ENCODE measurements at regions not wholly inside any gene's neighbourhood (a gene's known extent, or its start where the extent isn't known, plus 50 kb on each side); places are given as distances from the start of the nearest gene placed in this dataset.

GRCh38 chr6:91631227-91631626 is 1044.4 kb upstream of the MAP3K7 start:
- Mint-ChIP-seq H3K36me3 (ENCODE audit: low read depth) (no peaks in the 10 kb centered on the region), H3K4me3 (no peak overlapping the region), H3K4me1 (no peaks in the 10 kb centered on the region), H3K27me3 (no peaks in the 10 kb centered on the region), H3K9me3 (peaks cover 3% of the 10 kb centered on the region), H3K27ac (no peak overlapping the region)
- ATAC-seq (ENCODE audit: low read depth) (no peak), DNase-seq (no peak)
- TF ChIP-seq, protein P1, sequence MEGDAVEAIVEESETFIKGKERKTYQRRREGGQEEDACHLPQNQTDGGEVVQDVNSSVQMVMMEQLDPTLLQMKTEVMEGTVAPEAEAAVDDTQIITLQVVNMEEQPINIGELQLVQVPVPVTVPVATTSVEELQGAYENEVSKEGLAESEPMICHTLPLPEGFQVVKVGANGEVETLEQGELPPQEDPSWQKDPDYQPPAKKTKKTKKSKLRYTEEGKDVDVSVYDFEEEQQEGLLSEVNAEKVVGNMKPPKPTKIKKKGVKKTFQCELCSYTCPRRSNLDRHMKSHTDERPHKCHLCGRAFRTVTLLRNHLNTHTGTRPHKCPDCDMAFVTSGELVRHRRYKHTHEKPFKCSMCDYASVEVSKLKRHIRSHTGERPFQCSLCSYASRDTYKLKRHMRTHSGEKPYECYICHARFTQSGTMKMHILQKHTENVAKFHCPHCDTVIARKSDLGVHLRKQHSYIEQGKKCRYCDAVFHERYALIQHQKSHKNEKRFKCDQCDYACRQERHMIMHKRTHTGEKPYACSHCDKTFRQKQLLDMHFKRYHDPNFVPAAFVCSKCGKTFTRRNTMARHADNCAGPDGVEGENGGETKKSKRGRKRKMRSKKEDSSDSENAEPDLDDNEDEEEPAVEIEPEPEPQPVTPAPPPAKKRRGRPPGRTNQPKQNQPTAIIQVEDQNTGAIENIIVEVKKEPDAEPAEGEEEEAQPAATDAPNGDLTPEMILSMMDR (IDR thresholded peaks at IDR 0.05): no peak
- ChIA-PET POLR2A (no interaction called here), CTCF (no interaction called here)
- intact Hi-C loops (cut with micrococcal nuclease): no loop called here

- H3K9me3 Mint-ChIP-seq: peaks cover 3% of the 10 kb centered on the region
- ATAC-seq (ENCODE audit: low read depth) (no peak), DNase-seq (no peak)
- ChIA-PET POLR2A (no interaction called here), CTCF (no interaction called here)
- H3K36me3 Mint-ChIP-seq (ENCODE audit: low read depth): no peaks in the 10 kb centered on the region
- H3K27me3 Mint-ChIP-seq: no peaks in the 10 kb centered on the region
- no peaks in the 10 kb centered on the region for H3K4me1 Mint-ChIP-seq
- TF ChIP-seq, protein P1 (IDR thresholded peaks at IDR 0.05): no peak
- H3K27ac Mint-ChIP-seq: no peak overlapping the region
- H3K4me3 Mint-ChIP-seq: no peak overlapping the region
- intact Hi-C loops (cut with micrococcal nuclease): no loop called here
Measured at GRCh38 chr6:91626911-91627310, 1040.0 kb upstream of the MAP3K7 start.

- CTCF ChIA-PET: no interaction called here
- Mint-ChIP-seq H3K27ac (no peak overlapping the region), H3K36me3 (ENCODE audit: low read depth) (no peaks in the 10 kb centered on the region), H3K27me3 (no peaks in the 10 kb centered on the region), H3K4me3 (no peak overlapping the region), H3K4me1 (no peaks in the 10 kb centered on the region), H3K9me3 (no peaks in the 10 kb centered on the region)
- TF ChIP-seq, protein P1 (IDR thresholded peaks at IDR 0.05): no peak
- intact Hi-C loops (cut with micrococcal nuclease): no loop called here
- POLR2A ChIA-PET: no interaction called here
- DNase-seq: no peak
- no peak for ATAC-seq (ENCODE audit: low read depth)
Measured at GRCh38 chr6:91613481-91613880, 1026.6 kb upstream of the MAP3K7 start.

GRCh38 chr6:91611190-91611589 is 1024.3 kb upstream of the MAP3K7 start:
- H3K4me1 Mint-ChIP-seq: no peaks in the 10 kb centered on the region
- H3K9me3 Mint-ChIP-seq: no peaks in the 10 kb centered on the region
- CTCF ChIA-PET: no interaction called here
- no peak overlapping the region for H3K4me3 Mint-ChIP-seq
- intact Hi-C loops (cut with micrococcal nuclease): no loop called here
- no peak overlapping the region for H3K27ac Mint-ChIP-seq
- no peak for ATAC-seq (ENCODE audit: low read depth)
- H3K27me3 Mint-ChIP-seq: no peaks in the 10 kb centered on the region
- no peaks in the 10 kb centered on the region for H3K36me3 Mint-ChIP-seq (ENCODE audit: low read depth)
- TF ChIP-seq, protein P1 (IDR thresholded peaks at IDR 0.05): no peak
- no peak for DNase-seq
- POLR2A ChIA-PET: no interaction called here

GRCh38 chr6:91608428-91608827 is 1021.6 kb upstream of the MAP3K7 start:
- ChIA-PET POLR2A (no interaction called here), CTCF (no interaction called here)
- DNase-seq (no peak), ATAC-seq (ENCODE audit: low read depth) (no peak)
- intact Hi-C loops (cut with micrococcal nuclease): no loop called here
- no peak overlapping the region for H3K4me3 Mint-ChIP-seq
- TF ChIP-seq, protein P1 (IDR thresholded peaks at IDR 0.05): no peak
- H3K36me3 Mint-ChIP-seq (ENCODE audit: low read depth): no peaks in the 10 kb centered on the region
- H3K9me3 Mint-ChIP-seq: no peaks in the 10 kb centered on the region
- no peaks in the 10 kb centered on the region for H3K27me3 Mint-ChIP-seq
- H3K27ac Mint-ChIP-seq: no peak overlapping the region
- no peaks in the 10 kb centered on the region for H3K4me1 Mint-ChIP-seq

Measured in activated B cell treated with CpG ODN at 0.5 μM for 24 hours (primary cell).